PC-9 (cell line): ENCODE measurements at regions not wholly inside any gene's neighbourhood (a gene's known extent, or its start where the extent isn't known, plus 50 kb on each side); places are given as distances from the start of the nearest gene placed in this dataset.

Source experiments
- CTCF ChIP-seq: fragments of 200-600 bp; sonication (generic); conservative IDR thresholded peaks from 2 replicates; pipeline ENCODE4 v1.6.1; 2017; ENCODE audit warnings: mixed run types, antibody characterized with exemption, mild to moderate bottlenecking, moderate library complexity
- EZH2 ChIP-seq: fragments of 200-600 bp; sonication (generic); IDR thresholded peaks from 2 replicates; pipeline ENCODE4 v1.8.0; 2017; ENCODE audit warnings: antibody characterized with exemption, low read depth

- TF ChIP-seq CTCF (no peak), EZH2 (no peak)
Measured at GRCh38 chr13:105412171-105412570, 1123.3 kb downstream of the EFNB2 start.
